ENCODE measurements at regions not wholly inside any gene's neighbourhood (a gene's known extent, or its start where the extent isn't known, plus 50 kb on each side); places are given as distances from the start of the nearest gene placed in this dataset.
A peak's percentile ranks its signal among the peaks of the same experiment; 100 is the strongest.

- Histone ChIP-seq H3K9me3 (peaks cover 0 to 17% (median 13%) of the 10 kb centered on the region in 8 donors), H3K4me1 (peaks cover 0 to 9% (median 0%) of the 10 kb centered on the region in 6 donors), H3K27ac (peak overlapping the region in 3 of 8 donors; percentile 2 to 30 (median 16)), H3K4me3 (no peak overlapping the region), H3K27me3 (replicated peaks in 1 of 7) (no peaks in the 10 kb centered on the region), H3K36me3 (no peaks in the 10 kb centered on the region)
- no peak for DNase-seq
- intact Hi-C loops (cut with DNase I; ENCODE audit: low total_unique reads) = no loop called here
- 31 to 41% (median 37%) methylated on average over 7 of the region's 7 CpGs for WGBS, 5 donors
- no peak for TF ChIP-seq POLR2A (IDR thresholded peaks at IDR 0.05)
- TF ChIP-seq CTCF (IDR thresholded peaks at IDR 0.05 in 8 of 11, conservative IDR thresholded peaks at IDR 0.05 in 3 of 11) = no peak
- no peak for TF ChIP-seq POLR2AphosphoS5 (IDR thresholded peaks at IDR 0.05)
These were observed 579.7 kb downstream of the SPRY1 start for GRCh38 chr4:123976285-123976684.

DNA sequence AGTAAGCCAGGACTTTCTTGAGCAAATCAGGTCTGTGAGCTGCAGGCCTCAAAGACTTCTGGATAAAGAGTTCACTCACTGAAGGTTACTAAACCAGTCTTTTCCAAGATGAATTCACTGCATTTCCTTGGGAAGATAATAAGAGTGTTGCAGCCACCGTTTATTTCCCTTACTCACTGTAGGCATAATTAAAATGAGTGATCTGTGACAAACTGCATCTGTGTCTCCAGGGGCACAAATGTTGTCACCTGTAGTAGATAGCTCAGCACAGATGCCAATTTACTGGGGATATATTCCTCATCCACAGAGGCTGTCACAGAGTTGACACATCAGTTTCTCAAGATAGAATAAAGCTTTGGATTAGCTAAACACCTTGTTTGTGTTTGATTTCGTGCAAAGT is 580.2 kb downstream of the SPRY1 start:
- Histone ChIP-seq H3K27me3 (replicated peaks in 1 of 7) (no peaks in the 10 kb centered on the region), H3K9me3 (peaks cover 0 to 17% (median 13%) of the 10 kb centered on the region in 8 donors), H3K27ac (peak overlapping the region in 4 of 8 donors; percentile 2 to 30 (median 20)), H3K4me3 (no peak overlapping the region), H3K36me3 (no peaks in the 10 kb centered on the region), H3K4me1 (peaks cover 0 to 9% (median 0%) of the 10 kb centered on the region in 6 donors)
- WGBS, 5 donors = 42 to 61% (median 44%) methylated on average over 2 of the region's 2 CpGs
- intact Hi-C loops (cut with DNase I; ENCODE audit: low total_unique reads) = no loop called here
- TF ChIP-seq POLR2AphosphoS5 (IDR thresholded peaks at IDR 0.05) (no peak), CTCF (IDR thresholded peaks at IDR 0.05 in 8 of 11, conservative IDR thresholded peaks at IDR 0.05 in 3 of 11) (no peak), POLR2A (IDR thresholded peaks at IDR 0.05) (no peak)
- no peak for DNase-seq

- Histone ChIP-seq H3K36me3 (no peaks in the 10 kb centered on the region), H3K27me3 (replicated peaks in 1 of 7) (no peaks in the 10 kb centered on the region), H3K4me3 (no peak overlapping the region), H3K27ac (no peak overlapping the region), H3K9me3 (peaks cover 0 to 23% (median 16%) of the 10 kb centered on the region in 8 donors), H3K4me1 (peaks cover 0 to 9% (median 0%) of the 10 kb centered on the region in 6 donors)
- intact Hi-C loops (cut with DNase I; ENCODE audit: low total_unique reads) = no loop called here
- no peak for TF ChIP-seq POLR2AphosphoS5 (IDR thresholded peaks at IDR 0.05)
- TF ChIP-seq POLR2A (IDR thresholded peaks at IDR 0.05) = no peak
- TF ChIP-seq CTCF (IDR thresholded peaks at IDR 0.05 in 8 of 11, conservative IDR thresholded peaks at IDR 0.05 in 3 of 11) = no peak
- DNase-seq = no peak
- 85 to 89% (median 88%) methylated on average over 3 of the region's 3 CpGs for WGBS, 5 donors
These were observed 581.1 kb downstream of the SPRY1 start for GRCh38 chr4:123977641-123978081.

- TF ChIP-seq POLR2AphosphoS5 (IDR thresholded peaks at IDR 0.05) (no peak), POLR2A (IDR thresholded peaks at IDR 0.05) (no peak), CTCF (IDR thresholded peaks at IDR 0.05 in 8 of 11, conservative IDR thresholded peaks at IDR 0.05 in 3 of 11) (no peak)
- no peaks in the 10 kb centered on the region for H3K36me3 ChIP-seq
- H3K9me3 ChIP-seq = peaks cover 0 to 31% (median 23%) of the 10 kb centered on the region in 8 donors
- DNase-seq = no peak
- 85 to 96% (median 91%) methylated on average over 1 of the region's 1 CpG for WGBS, 5 donors
- no peaks in the 10 kb centered on the region for H3K27me3 ChIP-seq (replicated peaks in 1 of 7)
- H3K4me1 ChIP-seq = peaks cover 0 to 9% (median 0%) of the 10 kb centered on the region in 6 donors
- intact Hi-C loops (cut with DNase I; ENCODE audit: low total_unique reads) = no loop called here
- H3K4me3 ChIP-seq = no peak overlapping the region
- no peak overlapping the region for H3K27ac ChIP-seq
These were observed 582.0 kb downstream of the SPRY1 start for GRCh38 chr4:123978637-123979036.
